Hepatocyte (in vitro differentiated cells): ENCODE measurements at regions not wholly inside any gene's neighbourhood (a gene's known extent, or its start where the extent isn't known, plus 50 kb on each side); places are given as distances from the start of the nearest gene placed in this dataset.

Source experiments
- CTCF ChIP-seq: fragments of 200-600 bp; sonication (generic); IDR thresholded peaks from 2 replicates; pipeline ENCODE4 v1.5.1; 2016; ENCODE audit warnings: antibody characterized with exemption, mild to moderate bottlenecking; ENCODE audit not compliant: poor library complexity
- EZH2 ChIP-seq: fragments of 200-600 bp; sonication (generic); IDR thresholded peaks from 2 replicates; pipeline ENCODE4 v1.6.1; 2016; ENCODE audit warnings: antibody characterized with exemption, mild to moderate bottlenecking, borderline replicate concordance
- EZH2phosphoT487 ChIP-seq: fragments of 200-600 bp; sonication (generic); IDR thresholded peaks from one replicate; pipeline ENCODE4 v1.6.1; 2018; ENCODE audit warnings: antibody characterized with exemption, mild to moderate bottlenecking, low read depth, moderate library complexity; ENCODE audit not compliant: unreplicated experiment, severe bottlenecking

DNA sequence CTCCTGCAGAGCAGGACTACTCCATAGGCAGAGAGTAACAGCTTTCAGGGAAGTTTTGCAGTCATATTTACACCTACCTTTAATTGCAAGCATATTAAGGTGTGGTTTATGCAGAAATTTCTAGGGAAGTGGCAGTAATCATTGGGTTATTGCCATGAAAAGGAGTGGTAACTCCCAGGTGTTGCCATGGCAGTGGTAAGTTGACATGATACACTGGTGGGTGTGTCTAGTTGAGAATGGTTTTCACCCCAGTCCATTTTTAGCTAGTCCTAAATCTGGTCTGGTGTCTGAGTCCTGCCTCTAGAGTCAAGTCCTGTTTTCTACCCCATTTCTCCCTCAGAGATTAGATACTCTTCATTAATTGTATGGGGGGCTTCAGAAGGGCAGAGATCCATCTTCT lies 128.4 kb upstream of the GMNC start:
- TF ChIP-seq CTCF (no peak), EZH2phosphoT487 (no peak), EZH2 (no peak)
